MM.1S (cell line): ENCODE measurements at regions not wholly inside any gene's neighbourhood (a gene's known extent, or its start where the extent isn't known, plus 50 kb on each side); places are given as distances from the start of the nearest gene placed in this dataset.

ENCODE experiments used
- EZH2 ChIP-seq: fragments of 300-600 bp; sonication (generic); optimal IDR thresholded peaks from 2 replicates; pipeline ENCODE3; 2017; ENCODE audit warnings: low read depth, mild to moderate bottlenecking, antibody characterized with exemption, low read length, mixed read lengths
- EZH2phosphoT487 ChIP-seq: fragments of 300-600 bp; sonication (generic); IDR thresholded peaks from 2 replicates; pipeline ENCODE4 v1.6.1; 2018; ENCODE audit warnings: antibody characterized with exemption, low read length
- TF ChIP-seq, protein P1 (sequence below): fragments of 300-600 bp; sonication (generic); IDR thresholded peaks from 2 replicates; pipeline ENCODE4 v1.5.1; 2016; ENCODE audit warnings: antibody characterized with exemption, low read length, mixed read lengths

DNA sequence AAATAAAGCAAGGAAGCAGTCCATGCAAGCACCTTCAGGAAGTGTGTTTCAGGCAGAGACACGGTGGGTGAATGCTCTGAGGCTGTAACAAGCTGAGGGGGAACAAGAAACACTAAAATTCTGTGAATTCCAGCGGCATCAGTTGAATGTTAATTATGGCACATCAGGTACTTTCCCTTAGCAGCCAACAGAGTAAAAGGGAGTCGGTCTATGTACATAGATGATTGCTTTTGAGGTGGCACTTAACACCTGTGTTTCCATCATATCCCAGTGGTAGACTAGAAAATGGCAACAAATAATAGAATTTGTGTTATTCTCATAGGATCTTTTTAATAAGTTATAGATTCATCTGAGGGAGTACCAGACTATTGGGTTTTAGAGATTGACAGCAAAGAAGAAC is 481.0 kb upstream of the KLF6 start:
- TF ChIP-seq, protein P1, sequence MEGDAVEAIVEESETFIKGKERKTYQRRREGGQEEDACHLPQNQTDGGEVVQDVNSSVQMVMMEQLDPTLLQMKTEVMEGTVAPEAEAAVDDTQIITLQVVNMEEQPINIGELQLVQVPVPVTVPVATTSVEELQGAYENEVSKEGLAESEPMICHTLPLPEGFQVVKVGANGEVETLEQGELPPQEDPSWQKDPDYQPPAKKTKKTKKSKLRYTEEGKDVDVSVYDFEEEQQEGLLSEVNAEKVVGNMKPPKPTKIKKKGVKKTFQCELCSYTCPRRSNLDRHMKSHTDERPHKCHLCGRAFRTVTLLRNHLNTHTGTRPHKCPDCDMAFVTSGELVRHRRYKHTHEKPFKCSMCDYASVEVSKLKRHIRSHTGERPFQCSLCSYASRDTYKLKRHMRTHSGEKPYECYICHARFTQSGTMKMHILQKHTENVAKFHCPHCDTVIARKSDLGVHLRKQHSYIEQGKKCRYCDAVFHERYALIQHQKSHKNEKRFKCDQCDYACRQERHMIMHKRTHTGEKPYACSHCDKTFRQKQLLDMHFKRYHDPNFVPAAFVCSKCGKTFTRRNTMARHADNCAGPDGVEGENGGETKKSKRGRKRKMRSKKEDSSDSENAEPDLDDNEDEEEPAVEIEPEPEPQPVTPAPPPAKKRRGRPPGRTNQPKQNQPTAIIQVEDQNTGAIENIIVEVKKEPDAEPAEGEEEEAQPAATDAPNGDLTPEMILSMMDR, result no peak
- TF ChIP-seq EZH2, result no peak
- no peak for TF ChIP-seq EZH2phosphoT487
